OCI-LY3 (cell line): ENCODE measurements at regions not wholly inside any gene's neighbourhood (a gene's known extent, or its start where the extent isn't known, plus 50 kb on each side); places are given as distances from the start of the nearest gene placed in this dataset.

Experiments used
- H2AFZ ChIP-seq: fragments of 200-600, 300-600 bp; shearing (Covaris generic); 2 replicates; pipeline ENCODE4 v1.6.0; 2014; ENCODE audit warnings: antibody characterized with exemption, low read depth, low read length
- H3K27ac ChIP-seq: fragments of 200-600, 300-600 bp; sonication (generic); 2 replicates; pipeline ENCODE4 v1.5.1; 2014; ENCODE audit warnings: mild to moderate bottlenecking, low read length, moderate library complexity, mixed read lengths
- H3K27me3 ChIP-seq: fragments of 200-600, 300-600 bp; sonication (generic); 2 replicates; pipeline ENCODE4 v1.6.1; 2014; ENCODE audit warnings: low read depth, low read length, mixed read lengths
- H3K36me3 ChIP-seq: fragments of 200-600, 300-600 bp; sonication (generic); replicated peaks from 2 replicates; pipeline ENCODE3; 2014; ENCODE audit warnings: low read depth, low read length, mixed read lengths
- H3K4me1 ChIP-seq: fragments of 300-600, 200-600 bp; sonication (generic); 2 replicates; pipeline ENCODE4 v1.6.1; 2014; ENCODE audit warnings: low read length, mixed read lengths
- H3K4me2 ChIP-seq: fragments of 200-600, 300-600 bp; sonication (generic); 2 replicates; pipeline ENCODE4 v1.6.1; 2014; ENCODE audit warnings: low read length, mixed read lengths
- H3K4me3 ChIP-seq: fragments of 300-600, 200-600 bp; sonication (generic); 2 replicates; pipeline ENCODE4 v1.5.1; 2014; ENCODE audit warnings: antibody characterized with exemption, mild to moderate bottlenecking, low read length, moderate library complexity
- H3K79me2 ChIP-seq: fragments of 300-600, 200-600 bp; shearing (Covaris generic); 2 replicates; pipeline ENCODE4 v1.6.1; 2014; ENCODE audit warnings: mild to moderate bottlenecking, low read length, mixed read lengths
- H3K9ac ChIP-seq: fragments of 300-600, 200-600 bp; shearing (Covaris generic); 2 replicates; pipeline ENCODE4 v1.6.0; 2014; ENCODE audit warnings: mild to moderate bottlenecking, low read length, moderate library complexity
- H3K9me3 ChIP-seq: fragments of 200-600, 300-600 bp; shearing (Covaris generic); 2 replicates; pipeline ENCODE4 v1.6.1; 2014; ENCODE audit warnings: low read length, mixed read lengths; ENCODE audit not compliant: insufficient read depth
- H4K20me1 ChIP-seq: fragments of 200-600, 300-600 bp; sonication (generic); 2 replicates; pipeline ENCODE4 v1.6.1; 2016; ENCODE audit warnings: low read length, mixed read lengths; ENCODE audit not compliant: insufficient read depth
- EZH2phosphoT487 ChIP-seq: fragments of 200-600 bp; shearing (Covaris generic); IDR thresholded peaks from 2 replicates; pipeline ENCODE4 v1.6.1; 2018; ENCODE audit warnings: antibody characterized with exemption, mixed run types, low read depth
- TF ChIP-seq, protein P1 (sequence below): fragments of 200-600, 300-600 bp; sonication (generic); IDR thresholded peaks from 2 replicates; pipeline ENCODE4 v1.5.1; 2014; ENCODE audit warnings: antibody characterized with exemption, low read length, low read depth

- H3K27ac ChIP-seq = no peak overlapping the region
- H3K4me1 ChIP-seq = no peaks in the 10 kb centered on the region
- H4K20me1 ChIP-seq = no peaks in the 10 kb centered on the region
- H3K36me3 ChIP-seq = no peaks in the 10 kb centered on the region
- TF ChIP-seq, protein P1, sequence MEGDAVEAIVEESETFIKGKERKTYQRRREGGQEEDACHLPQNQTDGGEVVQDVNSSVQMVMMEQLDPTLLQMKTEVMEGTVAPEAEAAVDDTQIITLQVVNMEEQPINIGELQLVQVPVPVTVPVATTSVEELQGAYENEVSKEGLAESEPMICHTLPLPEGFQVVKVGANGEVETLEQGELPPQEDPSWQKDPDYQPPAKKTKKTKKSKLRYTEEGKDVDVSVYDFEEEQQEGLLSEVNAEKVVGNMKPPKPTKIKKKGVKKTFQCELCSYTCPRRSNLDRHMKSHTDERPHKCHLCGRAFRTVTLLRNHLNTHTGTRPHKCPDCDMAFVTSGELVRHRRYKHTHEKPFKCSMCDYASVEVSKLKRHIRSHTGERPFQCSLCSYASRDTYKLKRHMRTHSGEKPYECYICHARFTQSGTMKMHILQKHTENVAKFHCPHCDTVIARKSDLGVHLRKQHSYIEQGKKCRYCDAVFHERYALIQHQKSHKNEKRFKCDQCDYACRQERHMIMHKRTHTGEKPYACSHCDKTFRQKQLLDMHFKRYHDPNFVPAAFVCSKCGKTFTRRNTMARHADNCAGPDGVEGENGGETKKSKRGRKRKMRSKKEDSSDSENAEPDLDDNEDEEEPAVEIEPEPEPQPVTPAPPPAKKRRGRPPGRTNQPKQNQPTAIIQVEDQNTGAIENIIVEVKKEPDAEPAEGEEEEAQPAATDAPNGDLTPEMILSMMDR = no peak
- no peak for TF ChIP-seq EZH2phosphoT487
- H2AFZ ChIP-seq = no peak overlapping the region
- H3K79me2 ChIP-seq = no peaks in the 10 kb centered on the region
- no peak overlapping the region for H3K4me3 ChIP-seq
- no peaks in the 10 kb centered on the region for H3K27me3 ChIP-seq
- H3K9ac ChIP-seq = no peak overlapping the region
- H3K4me2 ChIP-seq = no peak overlapping the region
- peaks cover 8% of the 10 kb centered on the region; the same call in 1 of the 2 replicates for H3K9me3 ChIP-seq
These were observed 594.6 kb downstream of the DOK5 start for GRCh38 chr20:55070001-55070400.

DNA sequence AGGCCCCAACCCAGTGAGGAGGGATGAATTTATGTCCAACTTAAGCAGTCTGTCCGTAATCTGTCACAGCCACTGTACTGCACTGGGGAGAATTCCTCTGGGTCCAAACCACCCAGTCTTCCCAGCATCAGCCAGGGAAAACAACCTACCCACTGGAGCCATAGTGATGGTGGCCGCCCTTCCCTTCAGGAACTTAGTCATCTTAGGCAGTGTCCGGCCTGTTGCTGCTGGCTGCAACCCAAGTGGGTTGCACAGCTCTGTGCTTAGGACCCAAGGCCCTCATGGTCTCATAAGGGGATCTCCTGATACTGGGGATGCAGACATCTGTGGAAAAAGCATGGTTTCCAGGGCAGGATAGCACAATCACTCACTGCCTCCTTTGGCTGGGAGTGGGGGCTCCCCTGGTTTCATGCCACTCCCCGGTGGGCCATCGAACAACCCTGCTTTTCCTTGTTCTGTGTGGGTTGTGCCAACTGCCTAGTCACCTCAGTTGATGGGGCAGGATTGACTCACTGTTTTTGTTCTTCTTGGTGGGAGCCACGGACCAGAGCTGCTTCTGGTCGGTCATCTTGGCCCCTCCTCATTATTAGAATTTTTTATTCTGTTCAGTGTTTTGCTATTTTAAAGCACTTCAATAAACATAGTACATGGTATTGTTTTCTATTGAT is 591.9 kb downstream of the DOK5 start:
- TF ChIP-seq, protein P1 = no peak
- TF ChIP-seq EZH2phosphoT487 = no peak
- Histone ChIP-seq H3K79me2 (no peaks in the 10 kb centered on the region), H3K27ac (no peak overlapping the region), H3K4me3 (no peak overlapping the region), H3K4me1 (no peaks in the 10 kb centered on the region), H4K20me1 (no peaks in the 10 kb centered on the region), H3K9me3 (peaks cover 14% of the 10 kb centered on the region; the same call in 1 of the 2 replicates), H3K27me3 (no peaks in the 10 kb centered on the region), H3K36me3 (no peaks in the 10 kb centered on the region), H3K4me2 (no peak overlapping the region), H3K9ac (no peak overlapping the region), H2AFZ (no peak overlapping the region; the same call in 1 of the 2 replicates)

DNA sequence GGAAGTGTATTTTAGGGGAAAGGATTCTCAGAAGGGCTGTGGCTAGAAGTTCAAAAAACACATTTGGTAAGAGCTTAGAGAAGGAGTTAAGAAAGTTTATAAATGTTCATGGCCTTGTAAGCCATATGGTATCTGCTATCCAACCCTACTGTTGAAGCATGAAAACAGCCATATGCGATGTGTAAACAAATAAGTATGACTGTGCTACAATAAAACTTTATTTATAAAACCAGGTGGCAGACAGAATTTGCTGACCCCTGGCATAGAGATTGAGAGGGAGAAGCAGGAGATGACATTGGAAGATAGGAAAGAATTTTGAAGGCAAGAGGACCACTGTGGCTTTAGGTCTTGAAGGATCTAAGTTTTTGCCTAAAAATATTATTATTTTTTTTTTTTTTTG is 583.5 kb downstream of the DOK5 start:
- H3K36me3 ChIP-seq = no peaks in the 10 kb centered on the region
- H3K27me3 ChIP-seq = no peaks in the 10 kb centered on the region
- no peaks in the 10 kb centered on the region for H3K79me2 ChIP-seq
- peaks cover 20% of the 10 kb centered on the region for H3K4me1 ChIP-seq
- no peak overlapping the region for H2AFZ ChIP-seq
- TF ChIP-seq, protein P1 = no peak
- no peak for TF ChIP-seq EZH2phosphoT487
- H3K4me3 ChIP-seq = no peak overlapping the region
- no peaks in the 10 kb centered on the region for H4K20me1 ChIP-seq
- H3K27ac ChIP-seq = no peak overlapping the region
- peak overlapping the region; percentile 45 for H3K4me2 ChIP-seq
- H3K9me3 ChIP-seq = no peaks in the 10 kb centered on the region
- H3K9ac ChIP-seq = no peak overlapping the region

DNA sequence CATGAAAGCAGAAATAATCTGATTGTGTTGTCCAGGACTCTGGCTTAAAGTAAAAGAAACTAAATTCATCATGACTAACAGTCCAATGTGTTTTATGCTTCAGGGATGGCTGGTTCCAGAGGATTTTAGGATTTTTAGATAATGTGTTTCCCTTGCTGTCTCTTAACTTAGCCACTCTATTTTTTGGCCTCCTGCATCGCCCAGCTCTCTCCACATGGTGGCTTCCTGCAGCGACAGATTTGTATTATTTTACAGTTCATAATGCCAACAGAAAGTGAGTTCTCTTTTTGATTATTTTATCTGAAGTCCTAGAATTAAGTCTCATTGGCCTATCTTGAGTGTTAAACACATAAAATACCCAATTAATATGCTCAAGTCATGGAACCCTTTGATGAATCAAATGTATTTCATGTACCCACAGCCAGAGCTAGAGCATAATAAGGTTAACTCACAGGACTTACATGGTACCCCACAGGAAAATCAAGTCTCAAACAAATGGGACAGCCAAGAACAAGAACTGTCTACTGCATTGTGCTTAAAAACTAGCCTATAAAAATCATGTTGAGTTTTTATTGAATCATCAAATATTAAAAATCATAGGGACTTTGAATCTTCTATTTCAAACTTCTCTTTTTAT is 582.5 kb downstream of the DOK5 start:
- TF ChIP-seq, protein P1 = peak; percentile 96
- TF ChIP-seq EZH2phosphoT487 = no peak
- H3K27ac ChIP-seq = peak overlapping the region; percentile 40
- no peaks in the 10 kb centered on the region for H4K20me1 ChIP-seq
- H3K36me3 ChIP-seq = no peaks in the 10 kb centered on the region
- no peaks in the 10 kb centered on the region for H3K79me2 ChIP-seq
- peak overlapping the region; percentile 45 for H3K4me2 ChIP-seq
- H3K9ac ChIP-seq = peak overlapping the region; percentile 38; the same call in 1 of the 2 replicates
- H3K27me3 ChIP-seq = no peaks in the 10 kb centered on the region
- H3K4me1 ChIP-seq = peaks cover 22% of the 10 kb centered on the region
- no peaks in the 10 kb centered on the region for H3K9me3 ChIP-seq
- 0 out of 2 replicates have a peak overlapping the region, but pooled peaks have one; percentile 2 for H3K4me3 ChIP-seq
- H2AFZ ChIP-seq = peak overlapping the region; percentile 90
